GM21390 (cell line): ENCODE measurements at regions not wholly inside any gene's neighbourhood (a gene's known extent, or its start where the extent isn't known, plus 50 kb on each side); places are given as distances from the start of the nearest gene placed in this dataset.
"Not testable (repeated sequence)": the region's sequence is repeated elsewhere in the genome, so short reads cannot be mapped to it uniquely, and the experiment has no call there.

Experiments used
- ATAC-seq: cut with Tn5 transposase; IDR thresholded peaks from one replicate; pipeline ENCODE4 v1.9.1; 2021; ENCODE audit not compliant: unreplicated experiment

DNA sequence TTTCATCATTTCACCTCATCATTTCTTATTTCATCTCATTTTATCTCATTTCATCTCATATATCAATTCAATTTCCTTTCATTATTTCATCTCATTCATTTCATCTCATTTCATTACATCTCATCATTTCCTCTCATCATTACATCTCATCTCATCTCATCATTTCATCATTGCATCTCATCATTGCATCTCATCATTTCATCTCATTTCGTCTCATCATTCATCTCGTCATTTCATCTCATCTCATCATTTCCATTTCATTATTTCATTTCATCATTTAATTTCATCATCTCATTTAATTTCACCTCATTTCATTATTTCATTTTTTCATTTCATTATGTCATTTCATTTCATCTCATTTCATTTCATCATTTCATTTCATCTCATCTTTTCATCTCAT is 168.5 kb upstream of the FAM72C start:
- not testable (repeated sequence) for ATAC-seq

DNA sequence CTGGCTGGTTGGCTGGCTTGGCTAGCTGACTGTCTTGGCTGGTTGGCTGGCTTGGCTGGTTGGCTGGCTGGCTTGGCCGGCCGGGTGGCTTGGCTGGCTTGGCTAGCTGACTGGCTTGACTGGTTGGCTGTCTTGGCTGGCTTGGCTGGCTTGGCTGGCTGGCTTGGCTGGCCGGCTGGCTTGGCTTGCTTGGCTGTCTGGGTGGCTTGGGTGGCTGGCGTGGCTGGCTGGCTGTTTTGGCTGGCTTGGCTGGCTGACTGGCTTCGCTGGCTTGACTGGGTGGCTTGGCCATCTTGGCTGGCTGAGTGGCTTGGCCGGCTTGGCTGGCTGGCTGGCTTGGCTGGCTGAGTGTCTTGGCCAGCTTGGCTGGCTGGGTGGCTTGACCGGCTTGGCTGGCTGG is 133.2 kb upstream of the FAM72C start:
- not testable (repeated sequence) for ATAC-seq

DNA sequence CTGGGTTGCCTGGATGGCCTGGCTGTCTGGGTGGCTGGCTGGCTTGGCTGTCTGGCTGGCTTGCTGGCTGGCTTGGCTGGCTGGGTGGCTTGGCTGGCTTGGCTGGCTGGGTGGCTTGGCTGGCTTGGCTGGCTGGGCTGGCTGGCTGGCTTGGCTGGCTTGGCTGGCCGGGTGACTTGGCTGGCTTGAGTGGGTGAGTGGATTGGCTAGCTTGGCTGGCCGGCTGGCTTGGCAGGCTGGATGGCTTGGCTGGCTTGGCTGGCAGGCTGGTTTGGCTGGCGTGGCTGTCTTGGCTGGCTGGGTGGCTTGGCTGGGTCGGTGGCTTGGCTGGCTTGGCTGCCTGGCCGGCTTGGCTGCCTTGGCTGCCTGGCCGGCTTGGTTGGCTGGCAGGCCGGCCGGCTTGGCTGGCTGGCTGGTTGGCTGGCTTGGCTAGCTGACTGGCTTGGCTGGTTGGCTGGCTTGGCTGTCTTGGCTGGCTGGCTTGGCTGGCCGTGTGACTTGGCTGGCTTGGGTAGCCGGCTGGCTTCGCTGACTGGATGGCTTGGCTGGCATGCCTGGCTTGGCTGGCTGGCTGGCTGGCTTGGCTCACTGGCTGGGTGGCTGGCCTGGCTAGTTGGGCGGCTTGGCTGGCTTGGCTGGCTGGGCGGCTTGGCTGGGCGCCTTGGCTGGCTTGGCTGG is 132.4 kb upstream of the FAM72C start:
- ATAC-seq, result not testable (repeated sequence)

DNA sequence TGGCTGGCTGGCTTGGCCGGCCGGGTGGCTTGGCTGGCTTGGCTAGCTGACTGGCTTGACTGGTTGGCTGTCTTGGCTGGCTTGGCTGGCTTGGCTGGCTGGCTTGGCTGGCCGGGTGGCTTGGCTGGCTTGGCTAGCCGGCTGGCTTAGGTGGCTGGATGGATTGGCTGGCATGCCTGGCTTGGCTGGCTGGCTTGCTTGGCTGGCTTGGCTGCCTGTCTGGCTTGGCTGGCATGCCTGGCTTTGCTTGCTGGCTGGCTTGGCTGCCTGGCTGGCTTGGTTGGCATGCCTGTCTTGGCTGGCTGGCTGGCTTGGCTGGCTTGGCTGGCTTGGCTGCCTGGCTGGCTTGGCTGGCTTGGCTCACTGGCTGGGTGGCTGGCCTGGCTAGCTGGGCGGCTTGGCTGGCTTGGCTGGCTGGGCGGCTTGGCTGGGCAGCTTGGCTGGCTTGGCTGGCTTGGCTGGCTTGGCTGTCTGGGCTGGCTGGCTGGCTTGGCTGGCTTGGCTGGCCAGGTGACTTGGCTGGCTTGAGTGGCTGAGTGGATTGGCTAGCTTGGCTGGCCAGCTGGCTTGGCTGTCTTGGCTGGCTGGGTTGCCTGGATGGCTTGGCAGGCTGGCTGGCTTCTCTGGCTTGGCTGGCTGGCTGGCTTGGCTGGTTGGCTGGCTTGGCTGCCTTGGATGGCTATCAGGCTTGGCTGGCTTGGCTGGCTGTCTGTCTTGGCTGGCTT is 131.5 kb upstream of the FAM72C start:
- ATAC-seq, result not testable (repeated sequence)

DNA sequence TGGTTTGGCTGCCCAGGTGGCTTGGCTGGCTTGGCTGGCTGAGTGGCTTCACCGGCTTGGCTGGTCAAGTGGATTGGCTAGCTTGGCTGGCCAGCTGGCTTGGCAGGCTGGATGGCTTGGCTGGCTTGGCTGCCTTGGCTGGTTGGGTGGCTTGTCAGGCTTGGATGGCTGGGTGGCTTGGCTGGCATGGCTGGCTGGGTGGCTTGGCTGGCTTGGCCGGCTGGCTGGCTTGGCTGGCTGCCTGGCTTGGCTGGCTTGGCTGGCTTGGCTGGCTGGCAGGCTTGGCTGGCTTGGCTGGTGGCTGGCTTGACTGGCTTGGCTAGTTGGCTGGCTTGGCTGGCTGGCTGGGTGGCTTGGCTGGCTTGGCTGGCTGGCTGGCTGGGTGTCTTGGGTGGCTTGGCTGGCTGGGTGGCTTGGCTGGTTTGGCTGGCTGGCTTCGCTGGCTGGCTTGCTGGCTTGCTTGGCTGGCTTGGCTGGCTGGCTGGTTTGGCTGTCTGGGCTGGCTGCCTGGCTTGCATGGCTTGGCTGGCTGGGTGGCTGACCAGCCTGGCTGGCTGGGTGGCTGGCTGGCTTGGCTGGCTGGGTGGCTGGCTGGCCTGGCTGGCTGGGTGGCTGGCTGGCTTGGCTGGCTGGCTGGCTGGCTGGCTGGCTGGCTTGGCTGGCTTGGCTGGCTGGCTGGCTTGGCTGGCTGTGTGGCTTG is 130.4 kb upstream of the FAM72C start:
- ATAC-seq, result not testable (repeated sequence)

DNA sequence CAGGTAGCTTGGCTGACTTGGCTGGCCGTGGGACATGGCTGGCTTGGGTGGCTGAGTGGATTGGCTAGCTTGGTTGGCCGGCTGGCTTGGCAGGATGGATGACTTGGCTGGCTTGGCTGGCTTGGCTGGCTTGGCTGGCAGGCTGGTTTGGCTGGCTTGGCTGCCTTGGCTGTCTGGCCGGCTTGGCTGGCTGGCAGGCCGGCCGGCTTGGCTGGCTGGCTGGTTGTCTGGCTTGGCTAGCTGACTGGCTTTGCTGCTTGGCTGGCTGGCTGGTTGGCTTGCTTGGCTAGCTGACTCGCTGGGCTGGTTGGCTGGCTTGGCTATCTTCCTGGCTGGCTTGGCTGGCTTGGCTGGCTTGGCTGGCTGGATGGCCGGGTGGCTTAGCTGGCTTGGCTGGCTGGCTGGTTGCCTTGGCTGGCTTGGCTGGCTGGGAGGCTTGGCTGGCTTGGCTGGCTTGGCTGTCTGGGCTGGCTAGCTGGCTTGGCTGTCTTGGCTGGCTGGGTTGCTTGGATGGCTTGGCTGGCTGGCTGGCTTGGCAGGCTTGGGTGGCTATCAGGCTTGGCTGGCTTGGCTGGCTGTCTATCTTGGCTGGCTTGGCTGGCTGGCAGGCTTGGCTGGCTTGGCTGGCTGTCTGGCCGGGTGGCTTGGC is 129.7 kb upstream of the FAM72C start:
- ATAC-seq, result no peak

DNA sequence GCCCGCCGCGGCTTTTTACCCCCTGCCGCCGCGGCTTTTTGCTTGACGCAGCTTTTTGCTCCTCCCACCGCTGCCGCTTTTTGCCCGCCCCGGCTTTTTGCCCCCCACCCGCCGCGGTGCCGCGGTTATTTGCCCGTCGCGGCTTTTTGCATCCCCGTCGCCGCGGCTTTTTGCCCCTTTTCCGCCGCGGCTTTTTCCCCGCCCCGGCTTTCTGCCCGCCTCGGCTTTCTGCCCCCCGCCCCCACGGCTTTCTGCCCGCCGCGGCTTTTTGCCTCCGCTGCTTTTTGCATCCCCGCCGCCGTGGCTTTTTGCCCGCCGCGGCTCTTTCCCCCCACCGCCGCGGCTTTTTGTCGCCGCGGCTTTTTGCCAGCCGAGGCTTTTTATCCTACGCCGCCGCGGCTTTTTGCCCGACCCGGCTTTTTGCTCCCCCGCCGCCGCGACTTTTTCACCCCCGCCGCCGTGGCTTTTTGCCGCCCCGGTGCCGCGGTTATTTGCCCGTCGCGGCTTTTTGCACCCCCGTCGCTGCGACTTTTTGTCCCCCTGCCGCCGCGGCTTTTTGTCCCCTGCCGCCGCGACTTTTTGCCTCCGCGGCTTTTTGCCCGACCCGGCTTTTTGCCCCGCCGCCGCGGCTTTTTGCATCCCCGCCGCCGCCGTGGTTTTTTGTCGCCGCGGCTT is 105.5 kb upstream of the FAM72C start:
- ATAC-seq, result not testable (repeated sequence)

DNA sequence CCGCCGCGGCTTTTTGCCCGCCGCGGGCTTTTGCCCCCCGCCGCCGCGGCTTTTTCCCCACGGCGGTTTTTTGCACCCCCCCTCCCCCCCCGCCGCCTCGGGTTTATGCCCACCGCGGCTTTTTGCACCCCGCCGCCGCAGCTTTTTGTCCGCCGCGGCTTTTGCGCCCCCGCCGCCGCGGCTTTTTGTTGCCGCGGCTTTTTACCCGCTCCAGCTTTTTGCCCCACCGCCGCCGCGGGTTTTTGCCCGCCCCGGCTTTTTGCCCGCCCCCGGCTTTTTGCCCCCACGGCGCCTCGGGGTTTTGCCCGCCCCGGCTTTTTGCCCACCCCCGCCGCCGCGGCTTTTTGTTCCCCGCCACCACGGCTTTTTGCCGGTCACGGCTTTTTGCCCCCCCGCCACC is 104.9 kb upstream of the FAM72C start:
- ATAC-seq, result not testable (repeated sequence)

DNA sequence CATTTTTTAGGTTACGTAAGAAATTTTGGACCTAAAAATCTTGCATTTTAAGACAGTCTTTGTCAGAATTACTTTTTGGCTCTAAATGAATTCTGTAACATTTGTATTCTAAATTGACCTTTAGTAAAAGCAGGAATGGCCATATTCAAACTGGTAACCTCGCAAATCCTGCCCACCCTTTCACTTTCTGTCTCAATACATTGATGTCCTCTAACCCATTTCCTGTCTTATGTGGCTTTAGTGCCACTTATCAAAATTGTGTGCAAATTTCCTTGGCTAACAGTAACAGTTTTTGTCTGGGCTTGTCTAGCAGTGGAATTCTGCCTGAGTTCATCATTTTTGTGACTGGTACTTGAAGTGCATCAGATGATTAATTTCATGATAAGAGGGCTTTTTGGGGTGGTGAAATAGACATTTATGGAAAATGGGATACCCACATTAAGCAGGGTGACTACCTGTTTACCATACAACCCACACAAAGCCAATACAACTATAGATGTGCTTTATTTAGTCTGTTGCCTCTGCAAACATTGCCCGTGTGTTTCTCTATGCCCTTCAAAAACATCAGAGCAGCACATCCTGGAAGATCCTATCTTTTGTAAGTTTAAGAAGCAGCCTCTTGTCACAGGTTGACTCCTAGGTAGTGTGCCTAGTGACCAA is 98.7 kb upstream of the FAM72C start:
- not testable (repeated sequence) for ATAC-seq

DNA sequence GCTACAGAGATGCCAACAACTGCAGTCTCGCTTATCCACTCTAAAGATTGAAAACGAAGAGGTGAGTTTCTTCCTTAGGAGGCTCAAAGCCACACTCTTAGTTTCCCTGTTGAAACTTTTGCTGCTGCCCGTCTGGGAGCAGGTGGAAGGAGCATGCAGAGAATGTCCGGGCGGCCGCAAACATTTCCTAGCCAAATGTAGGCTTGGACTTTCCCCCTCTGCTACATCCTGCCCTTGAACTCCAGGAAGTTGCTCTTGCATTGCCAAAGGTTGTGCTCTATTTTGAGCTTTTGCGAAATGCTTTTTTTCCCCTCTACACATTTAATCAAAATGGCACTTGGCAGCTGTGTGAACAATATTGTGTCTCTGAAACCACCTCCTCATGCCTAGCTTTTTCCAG is 95.3 kb upstream of the FAM72C start:
- not testable (repeated sequence) for ATAC-seq

DNA sequence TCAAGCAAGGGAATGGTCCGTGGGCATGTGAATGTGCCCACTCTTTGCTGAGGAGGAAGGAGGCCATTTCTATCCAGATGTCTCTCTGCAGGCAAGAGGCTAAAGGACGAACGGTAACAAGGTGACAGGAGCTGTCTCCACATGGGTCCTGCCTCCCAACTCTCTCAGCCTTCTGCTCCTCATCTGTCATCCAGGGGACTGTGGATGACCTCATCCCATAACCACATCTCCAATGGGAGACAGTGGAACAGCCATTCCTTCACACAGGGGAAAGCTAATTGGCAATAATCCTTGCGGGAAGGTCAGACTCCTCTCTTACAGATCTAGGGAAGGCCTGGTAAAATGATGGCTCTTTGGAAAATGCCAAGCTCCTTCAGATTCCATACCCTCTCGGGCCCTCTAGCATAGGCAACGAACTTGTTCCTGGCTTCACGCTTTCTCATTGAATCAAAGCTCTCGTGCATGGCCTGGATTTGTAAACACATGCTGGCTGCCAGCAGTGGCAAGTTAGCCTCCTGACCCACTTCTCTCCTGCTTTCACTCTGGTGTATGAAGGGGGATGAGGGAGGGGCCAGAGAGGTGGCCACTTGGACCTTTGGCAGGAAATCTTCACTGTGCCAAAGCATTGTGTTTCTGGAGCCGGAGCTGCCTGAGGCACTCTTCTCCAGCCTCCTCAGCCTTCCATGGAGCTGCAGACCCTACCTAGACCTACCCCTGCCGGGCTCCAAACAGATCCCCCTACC is 94.5 kb upstream of the FAM72C start:
- ATAC-seq, result not testable (repeated sequence)

DNA sequence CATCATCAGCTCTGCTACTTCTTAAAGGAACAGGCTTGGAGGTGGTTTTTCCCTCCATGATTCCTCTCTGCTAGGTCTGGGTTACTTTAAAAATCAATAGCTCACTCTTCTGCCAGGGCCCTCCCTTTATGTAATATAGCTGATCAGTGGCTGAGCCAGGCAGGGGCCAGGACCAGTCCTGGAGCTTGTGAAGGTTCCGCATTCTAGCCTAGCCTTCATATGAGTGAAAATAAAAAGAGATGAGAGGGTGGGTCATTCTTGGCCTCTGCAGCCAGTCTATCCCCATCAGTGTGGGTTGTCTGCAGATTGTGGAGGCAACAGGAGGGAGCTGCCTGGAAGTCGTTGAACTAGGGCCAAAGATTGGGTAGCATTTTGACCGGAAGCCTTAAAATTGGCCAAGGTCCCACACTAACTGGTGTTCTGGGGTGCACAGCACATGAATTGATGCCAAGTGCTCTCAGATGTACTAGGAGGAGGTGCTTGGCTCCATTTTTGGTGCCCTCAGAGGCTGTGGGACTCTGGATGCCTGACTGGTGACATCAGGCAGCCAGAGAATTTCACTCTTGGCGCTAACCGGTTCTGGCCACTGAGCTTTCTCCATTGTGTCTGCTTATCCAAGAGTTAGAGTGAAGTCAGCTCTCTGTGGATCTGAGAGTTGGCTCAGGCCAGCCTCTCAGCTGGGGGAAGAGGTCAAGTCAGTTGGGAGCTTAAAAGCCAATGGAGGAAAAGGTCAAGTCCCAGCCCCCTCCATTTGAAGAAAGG is 93.7 kb upstream of the FAM72C start:
- not testable (repeated sequence) for ATAC-seq

DNA sequence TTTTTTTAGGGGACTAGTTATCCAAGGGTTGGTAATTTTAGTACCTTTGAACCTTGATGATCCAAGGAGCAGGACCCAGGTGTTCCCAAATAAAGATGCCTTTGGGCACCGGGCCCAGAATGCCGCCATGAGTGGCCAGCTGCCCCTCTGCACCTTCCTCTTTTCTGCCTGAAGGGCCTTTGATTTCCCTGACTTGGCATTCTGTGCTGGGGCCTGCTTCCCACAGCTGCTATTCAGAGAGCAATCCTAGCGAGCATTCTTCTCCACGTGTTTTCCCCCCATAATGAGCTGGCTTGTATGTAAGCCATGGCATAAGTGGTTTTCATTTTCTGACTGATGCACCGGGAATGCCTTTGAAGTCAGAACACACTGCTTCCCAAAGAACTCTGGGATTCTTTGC is 77.6 kb upstream of the FAM72C start:
- ATAC-seq, result not testable (repeated sequence)

DNA sequence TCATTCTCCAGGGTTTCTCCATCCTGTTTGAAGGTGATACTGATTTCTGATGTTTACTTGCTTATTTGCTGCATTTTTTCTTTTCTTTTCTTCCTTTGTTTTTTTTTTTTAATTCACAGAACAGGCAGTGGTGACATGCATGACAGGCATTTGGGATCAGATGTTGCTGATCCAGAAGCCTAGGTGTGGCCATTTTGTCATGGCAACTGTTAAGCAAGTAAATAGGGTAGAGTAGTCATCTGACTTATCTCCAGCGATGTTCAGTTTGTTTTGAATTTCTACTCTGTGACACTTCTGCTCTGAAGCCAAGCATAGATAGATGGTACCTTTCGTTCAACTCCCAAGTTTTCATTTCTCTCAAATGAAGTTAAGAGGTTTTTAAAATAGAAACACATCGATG is 74.9 kb upstream of the FAM72C start:
- ATAC-seq, result not testable (repeated sequence)

DNA sequence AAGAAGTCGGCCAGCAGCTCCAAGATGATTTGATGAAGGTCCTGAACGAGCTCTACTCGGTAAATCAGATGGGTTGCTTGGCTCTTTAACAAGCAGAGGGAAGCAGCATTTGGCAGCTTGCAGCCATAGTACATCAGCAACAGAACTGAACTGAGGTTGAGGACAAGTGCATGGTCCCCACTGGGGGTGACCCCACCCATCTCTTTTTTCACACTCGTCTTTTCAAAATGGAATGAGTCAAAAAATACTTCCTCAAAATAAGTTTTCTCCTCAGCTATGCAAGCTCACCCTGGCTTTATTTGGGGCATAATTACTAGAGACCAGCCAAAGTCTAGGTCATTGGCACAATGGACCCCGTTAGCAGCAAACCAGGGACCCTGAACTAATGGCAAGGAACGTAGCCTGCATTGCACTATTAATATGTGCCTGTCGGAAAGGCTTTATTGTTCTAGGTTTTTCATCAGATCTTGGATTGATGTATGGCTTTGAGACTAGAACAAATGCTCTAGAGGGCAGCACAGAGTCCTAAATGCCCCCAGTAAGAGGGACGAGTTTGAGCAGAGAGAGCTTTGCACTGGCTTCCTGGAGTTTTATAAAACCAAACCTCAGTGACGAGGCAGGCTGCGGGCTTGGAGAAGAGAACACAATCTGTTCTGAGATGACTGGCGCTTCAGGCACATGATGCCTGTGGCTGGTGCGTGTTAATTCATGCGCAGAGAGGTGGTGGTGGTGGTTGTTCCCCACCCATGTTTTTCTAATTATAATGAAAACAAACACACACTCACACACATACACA is 74.2 kb upstream of the FAM72C start:
- peak; percentile 53 for ATAC-seq

DNA sequence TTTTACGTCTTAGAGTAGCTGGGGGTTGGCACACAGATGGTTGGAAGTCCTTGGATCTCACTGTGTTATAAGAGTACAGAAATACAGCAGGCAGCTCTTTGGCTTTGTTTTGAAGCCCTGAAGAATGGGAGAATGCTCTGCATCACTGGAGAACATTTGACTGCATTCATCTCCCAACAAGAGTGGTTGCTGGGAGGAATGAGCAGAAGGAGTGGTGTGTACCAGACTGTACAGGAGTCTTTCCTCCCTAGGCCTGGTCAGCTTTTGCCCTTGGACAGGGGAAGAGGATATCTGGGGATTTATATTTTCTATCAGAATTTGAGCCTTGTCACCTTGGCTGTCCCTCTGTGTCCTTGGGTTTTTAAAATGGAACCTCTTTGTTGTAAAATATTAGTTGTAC is 70.5 kb upstream of the FAM72C start:
- ATAC-seq, result not testable (repeated sequence)

DNA sequence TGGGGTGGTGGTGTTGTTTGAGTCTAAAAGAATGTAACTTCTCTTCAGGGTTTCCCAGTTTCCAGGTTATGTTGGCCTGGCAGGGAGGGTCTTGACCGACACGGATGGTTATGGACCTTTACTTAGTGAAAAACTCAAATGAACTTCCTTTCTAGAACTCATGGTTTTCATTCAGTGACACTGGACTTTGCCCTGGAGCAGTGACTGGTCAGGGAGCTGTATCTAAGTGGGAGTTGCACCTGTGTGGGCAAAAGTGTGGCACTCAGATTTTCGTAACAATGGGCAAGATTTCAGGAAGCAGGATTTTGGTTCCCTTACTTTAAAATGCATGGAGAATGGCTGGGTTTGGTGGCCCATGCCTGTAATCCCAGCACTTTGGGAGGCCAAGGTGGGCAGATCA is 68.5 kb upstream of the FAM72C start:
- ATAC-seq, result not testable (repeated sequence)

DNA sequence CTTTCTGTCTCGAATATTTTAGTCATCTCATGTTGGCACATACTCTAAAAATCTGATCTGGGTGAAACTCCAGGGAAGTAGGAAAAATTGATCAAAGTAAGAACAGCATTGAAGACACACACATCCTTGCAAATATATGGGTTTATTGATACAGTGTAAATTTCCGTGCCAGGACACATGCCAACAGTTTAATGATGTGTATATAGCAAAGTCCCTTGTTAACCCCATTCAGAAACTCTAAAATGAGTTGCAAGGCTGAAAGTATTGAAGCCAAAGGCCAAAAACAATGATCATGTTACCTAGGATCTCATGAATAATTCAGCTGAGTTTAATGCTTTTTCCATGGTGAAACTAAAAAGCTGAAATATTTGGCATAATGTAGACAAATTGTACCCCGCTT is 62.3 kb upstream of the FAM72C start:
- not testable (repeated sequence) for ATAC-seq
